ENCODE measurements at regions not wholly inside any gene's neighbourhood (a gene's known extent, or its start where the extent isn't known, plus 50 kb on each side); places are given as distances from the start of the nearest gene placed in this dataset.

DNA sequence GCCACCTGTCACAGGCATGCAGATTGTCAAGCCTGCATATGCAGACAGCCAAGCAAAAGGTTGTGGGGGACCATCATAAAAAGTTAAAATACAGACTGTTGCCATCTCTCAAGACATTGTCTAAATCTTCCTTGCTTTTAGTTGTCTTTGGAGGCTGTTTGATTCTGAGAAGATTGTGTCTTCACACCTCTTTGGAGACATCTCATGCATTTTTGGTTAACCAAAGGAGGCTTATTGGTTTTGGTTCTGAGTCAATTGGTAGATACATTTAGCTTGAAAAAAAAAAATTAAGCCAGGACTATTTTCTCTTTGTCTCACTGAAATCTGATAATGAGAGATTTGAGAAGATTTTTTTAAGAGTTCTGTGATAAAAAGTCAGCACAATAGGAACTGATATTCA, 217.6 kb downstream of the LYPLAL1 start:
- Histone ChIP-seq H3K79me2 (ENCODE audit: insufficient read depth, low read length) (no peaks in the 10 kb centered on the region), H3K9me3 (ENCODE audit: insufficient read depth, low read length) (no peaks in the 10 kb centered on the region), H3F3A (ENCODE audit: insufficient read depth) (no peaks in the 10 kb centered on the region), H3K36me3 (ENCODE audit: low read length) (no peaks in the 10 kb centered on the region), H3K4me3 (ENCODE audit: insufficient read depth, low read length, poor library complexity, severe bottlenecking) (no peak overlapping the region), H3K27me3 (ENCODE audit: low read length) (no peaks in the 10 kb centered on the region), H2AFZ (ENCODE audit: low read depth, low read length, severe bottlenecking) (no peak overlapping the region), H3K9ac (ENCODE audit: low read length) (no peak overlapping the region), H4K20me1 (ENCODE audit: low read depth, low read length) (no peaks in the 10 kb centered on the region), H3K27ac (ENCODE audit: low read depth, low read length) (no peak overlapping the region), H3K9me2 (replicated peaks; ENCODE audit: insufficient read depth, low read length) (no peaks in the 10 kb centered on the region), H3K4me2 (ENCODE audit: low read depth, low read length, poor library complexity, severe bottlenecking) (no peak overlapping the region)
- no peak for TF ChIP-seq EZH2phosphoT487 (conservative IDR thresholded peaks at IDR 0.05; ENCODE audit: low read length)
- TF ChIP-seq, protein P1, sequence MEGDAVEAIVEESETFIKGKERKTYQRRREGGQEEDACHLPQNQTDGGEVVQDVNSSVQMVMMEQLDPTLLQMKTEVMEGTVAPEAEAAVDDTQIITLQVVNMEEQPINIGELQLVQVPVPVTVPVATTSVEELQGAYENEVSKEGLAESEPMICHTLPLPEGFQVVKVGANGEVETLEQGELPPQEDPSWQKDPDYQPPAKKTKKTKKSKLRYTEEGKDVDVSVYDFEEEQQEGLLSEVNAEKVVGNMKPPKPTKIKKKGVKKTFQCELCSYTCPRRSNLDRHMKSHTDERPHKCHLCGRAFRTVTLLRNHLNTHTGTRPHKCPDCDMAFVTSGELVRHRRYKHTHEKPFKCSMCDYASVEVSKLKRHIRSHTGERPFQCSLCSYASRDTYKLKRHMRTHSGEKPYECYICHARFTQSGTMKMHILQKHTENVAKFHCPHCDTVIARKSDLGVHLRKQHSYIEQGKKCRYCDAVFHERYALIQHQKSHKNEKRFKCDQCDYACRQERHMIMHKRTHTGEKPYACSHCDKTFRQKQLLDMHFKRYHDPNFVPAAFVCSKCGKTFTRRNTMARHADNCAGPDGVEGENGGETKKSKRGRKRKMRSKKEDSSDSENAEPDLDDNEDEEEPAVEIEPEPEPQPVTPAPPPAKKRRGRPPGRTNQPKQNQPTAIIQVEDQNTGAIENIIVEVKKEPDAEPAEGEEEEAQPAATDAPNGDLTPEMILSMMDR (IDR thresholded peaks at IDR 0.05; ENCODE audit: insufficient read depth, low read length, poor library complexity, severe bottlenecking): no peak

DNA sequence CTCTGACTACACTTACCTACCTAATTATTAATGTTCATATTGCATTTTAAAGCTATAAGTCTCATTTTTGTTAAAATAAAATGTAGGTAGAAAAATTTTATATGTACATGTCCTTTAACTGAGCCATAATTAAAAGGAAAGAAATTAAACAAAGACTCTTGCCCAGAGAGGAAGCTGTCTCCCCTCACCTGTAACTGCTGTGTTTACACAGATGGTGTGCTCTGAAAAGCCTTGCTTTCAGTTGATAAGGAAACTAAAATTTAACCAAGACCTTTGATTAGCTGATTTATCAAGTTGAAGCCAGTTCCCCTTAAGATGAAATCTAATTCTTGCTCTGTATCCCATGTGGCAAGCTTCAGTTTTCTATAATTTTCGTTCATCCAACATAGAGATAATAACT, 213.5 kb downstream of the LYPLAL1 start:
- TF ChIP-seq, protein P1 (IDR thresholded peaks at IDR 0.05; ENCODE audit: insufficient read depth, low read length, poor library complexity, severe bottlenecking): no peak
- no peak for TF ChIP-seq EZH2phosphoT487 (conservative IDR thresholded peaks at IDR 0.05; ENCODE audit: low read length)
- H3K36me3 ChIP-seq (ENCODE audit: low read length): no peaks in the 10 kb centered on the region

DNA sequence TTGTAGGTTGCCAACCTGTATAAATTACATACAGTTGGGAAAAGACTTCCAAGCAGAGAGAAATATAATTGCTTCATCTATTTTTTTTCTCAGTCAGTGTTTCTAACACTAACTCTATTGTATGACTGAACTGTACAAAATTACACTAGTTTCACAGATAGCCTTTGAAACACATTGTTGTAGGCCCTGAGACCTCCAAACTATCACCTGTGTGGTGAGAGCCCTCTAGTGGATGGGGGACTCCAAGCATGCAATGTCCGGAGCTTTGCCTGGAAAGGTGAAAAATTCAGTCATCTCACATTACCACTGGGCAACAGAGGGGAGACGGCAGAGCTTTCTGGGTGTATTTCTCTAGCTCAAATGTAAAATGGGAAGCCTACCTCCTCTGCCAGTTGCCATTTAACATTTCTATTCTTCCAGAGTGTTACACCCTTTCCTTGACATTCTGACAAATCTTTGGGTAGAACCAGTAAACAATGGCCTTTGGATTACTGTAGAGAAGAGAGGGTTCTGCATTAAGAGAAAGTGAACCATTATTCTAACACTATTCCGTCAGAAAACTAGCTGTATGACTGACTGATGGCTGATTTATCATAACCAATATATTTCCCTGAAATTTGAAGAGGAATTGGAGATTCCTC, 212.2 kb downstream of the LYPLAL1 start:
- no peak overlapping the region for H3K9ac ChIP-seq (ENCODE audit: low read length)
- H3K4me2 ChIP-seq (ENCODE audit: low read depth, low read length, poor library complexity, severe bottlenecking): no peak overlapping the region
- H3K4me3 ChIP-seq (ENCODE audit: insufficient read depth, low read length, poor library complexity, severe bottlenecking): no peak overlapping the region
- H3K79me2 ChIP-seq (ENCODE audit: insufficient read depth, low read length): no peaks in the 10 kb centered on the region
- H3K27ac ChIP-seq (ENCODE audit: low read depth, low read length): no peak overlapping the region
- no peaks in the 10 kb centered on the region for H3K9me3 ChIP-seq (ENCODE audit: insufficient read depth, low read length)
- no peak overlapping the region for H2AFZ ChIP-seq (ENCODE audit: low read depth, low read length, severe bottlenecking)
- no peak for TF ChIP-seq EZH2phosphoT487 (conservative IDR thresholded peaks at IDR 0.05; ENCODE audit: low read length)
- TF ChIP-seq, protein P1 (IDR thresholded peaks at IDR 0.05; ENCODE audit: insufficient read depth, low read length, poor library complexity, severe bottlenecking): peak; percentile 68
- no peaks in the 10 kb centered on the region for H3K9me2 ChIP-seq (replicated peaks; ENCODE audit: insufficient read depth, low read length)
- no peaks in the 10 kb centered on the region for H4K20me1 ChIP-seq (ENCODE audit: low read depth, low read length)
- no peaks in the 10 kb centered on the region for H3F3A ChIP-seq (ENCODE audit: insufficient read depth)
- H3K36me3 ChIP-seq (ENCODE audit: low read length): no peaks in the 10 kb centered on the region
- no peaks in the 10 kb centered on the region for H3K27me3 ChIP-seq (ENCODE audit: low read length)

More for the DNA sequence above, 213.5 kb downstream of the LYPLAL1 start:
- Histone ChIP-seq H3K9me2 (replicated peaks; ENCODE audit: insufficient read depth, low read length) (no peaks in the 10 kb centered on the region), H3K4me3 (ENCODE audit: insufficient read depth, low read length, poor library complexity, severe bottlenecking) (no peak overlapping the region), H3F3A (ENCODE audit: insufficient read depth) (no peaks in the 10 kb centered on the region), H3K9ac (ENCODE audit: low read length) (no peak overlapping the region), H3K27ac (ENCODE audit: low read depth, low read length) (no peak overlapping the region), H3K4me2 (ENCODE audit: low read depth, low read length, poor library complexity, severe bottlenecking) (no peak overlapping the region), H3K27me3 (ENCODE audit: low read length) (no peaks in the 10 kb centered on the region), H3K9me3 (ENCODE audit: insufficient read depth, low read length) (no peaks in the 10 kb centered on the region), H3K79me2 (ENCODE audit: insufficient read depth, low read length) (no peaks in the 10 kb centered on the region), H4K20me1 (ENCODE audit: low read depth, low read length) (no peaks in the 10 kb centered on the region), H2AFZ (ENCODE audit: low read depth, low read length, severe bottlenecking) (no peak overlapping the region)
